GM21360 (cell line): ENCODE measurements at regions not wholly inside any gene's neighbourhood (a gene's known extent, or its start where the extent isn't known, plus 50 kb on each side); places are given as distances from the start of the nearest gene placed in this dataset.
"Not testable (repeated sequence)": the region's sequence is repeated elsewhere in the genome, so short reads cannot be mapped to it uniquely, and the experiment has no call there.

ENCODE experiments used
- ATAC-seq: cut with Tn5 transposase; IDR thresholded peaks from one replicate; pipeline ENCODE4 v1.9.1; 2021; ENCODE audit warnings: mild to moderate bottlenecking, moderate library complexity; ENCODE audit not compliant: unreplicated experiment

GRCh38 chr7:48992816-48993215 lies 68.5 kb downstream of the CDC14C start:
- ATAC-seq, result no peak

- ATAC-seq, result peak; percentile 100
These were observed 77.3 kb downstream of the CDC14C start for GRCh38 chr7:49001610-49002033.

DNA sequence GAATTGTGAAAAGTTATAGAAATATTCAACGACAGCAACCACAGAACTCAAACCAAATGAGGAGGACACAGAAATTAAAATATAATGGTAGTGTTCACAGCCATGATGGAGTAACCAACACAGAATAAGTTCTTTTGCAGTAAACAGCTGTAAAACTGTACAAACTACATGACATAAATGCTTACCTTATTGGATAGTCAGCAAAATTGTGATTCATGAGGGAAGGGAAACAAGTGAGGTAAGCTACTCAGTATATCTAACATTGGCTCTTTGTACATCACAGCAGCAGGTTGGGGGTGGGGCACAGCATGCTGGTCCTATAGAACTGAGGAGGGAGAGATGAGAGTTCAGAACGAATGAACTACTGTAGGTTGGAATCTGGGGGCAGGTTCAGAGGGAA lies 86.4 kb downstream of the CDC14C start:
- no peak for ATAC-seq

GRCh38 chr7:49014870-49015269 lies 90.5 kb downstream of the CDC14C start:
- no peak for ATAC-seq

GRCh38 chr7:49020145-49020544 lies 95.8 kb downstream of the CDC14C start:
- no peak for ATAC-seq

DNA sequence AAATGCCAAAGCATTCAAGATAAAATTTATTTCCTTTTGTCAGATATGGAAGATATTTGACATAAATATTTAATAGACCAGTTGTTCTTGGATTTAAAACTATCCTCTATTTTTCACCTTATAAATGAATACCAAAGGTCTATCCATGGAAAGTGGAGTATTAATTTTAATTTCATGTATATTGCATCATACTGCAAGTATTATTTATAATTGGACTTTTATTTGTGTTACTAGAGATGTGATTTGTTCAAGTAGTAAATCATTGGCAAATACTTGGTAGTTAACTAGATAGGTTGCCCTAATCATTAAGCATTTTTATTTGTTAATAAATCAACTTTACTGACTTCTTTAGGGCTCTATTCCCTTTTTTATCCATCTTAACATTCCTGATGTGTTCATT lies 98.1 kb downstream of the CDC14C start:
- ATAC-seq, result no peak

DNA sequence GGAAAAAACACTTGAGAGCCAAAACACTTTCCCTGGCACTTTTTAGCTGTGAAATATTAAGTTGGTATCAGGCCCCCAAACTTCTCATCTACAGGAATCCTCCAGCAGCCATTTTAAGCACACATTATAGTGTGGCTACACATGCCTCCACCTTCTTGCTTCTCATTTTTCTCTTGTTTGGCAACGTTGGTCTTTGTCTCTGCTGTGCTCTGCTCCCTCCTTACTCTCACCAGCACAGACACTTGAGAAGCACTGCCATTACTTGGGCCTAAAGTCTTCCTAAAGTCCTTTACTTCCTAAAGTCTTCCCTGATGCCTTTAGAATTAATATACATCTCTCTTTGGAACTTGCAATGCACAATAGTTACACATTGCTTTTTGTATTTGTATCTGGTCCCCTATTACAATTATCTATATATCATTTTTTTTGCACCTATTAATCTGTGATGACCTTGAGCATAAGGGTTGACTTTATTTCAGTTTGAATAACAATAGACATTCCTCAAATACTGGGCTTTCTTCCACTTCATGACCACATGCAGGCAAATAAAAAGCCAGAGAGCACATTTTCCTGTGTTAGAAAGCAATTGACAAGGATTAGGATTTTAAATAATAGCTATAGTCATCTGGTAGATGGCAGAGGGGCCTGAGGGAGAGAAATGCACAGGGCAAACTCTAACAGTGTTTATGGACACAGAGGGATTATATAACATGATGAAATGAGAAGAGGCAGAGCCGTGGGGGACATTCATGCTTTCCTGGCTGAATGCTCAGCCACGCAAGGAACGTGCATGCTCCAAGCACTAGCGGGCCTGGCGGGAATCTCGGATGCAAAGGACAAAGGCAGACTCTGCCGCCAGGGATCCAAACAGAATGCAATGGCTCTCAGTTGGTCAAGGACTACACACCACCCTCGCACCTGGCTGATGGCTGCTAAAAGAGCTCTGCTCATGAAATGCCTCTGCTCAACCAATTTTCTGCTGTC lies 99.3 kb downstream of the CDC14C start:
- no peak for ATAC-seq

DNA sequence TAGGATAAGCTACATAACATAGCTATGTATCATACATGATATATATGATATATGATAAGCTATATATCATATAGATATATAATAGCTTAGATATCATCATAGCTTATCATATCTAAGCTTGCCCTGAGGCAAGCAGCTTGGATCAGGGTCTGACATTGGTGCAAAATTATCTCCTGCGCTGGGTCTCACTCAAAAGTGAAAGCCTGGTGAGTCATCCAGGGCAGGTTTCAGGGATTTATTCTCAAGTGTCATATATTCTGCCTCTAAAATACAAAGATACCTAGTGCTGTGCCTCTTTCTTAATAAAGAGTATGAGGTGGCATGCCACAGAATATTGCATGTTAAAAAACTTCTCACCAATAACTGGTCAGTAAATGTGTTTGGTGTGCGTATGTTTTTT lies 105.9 kb downstream of the CDC14C start:
- no peak for ATAC-seq

GRCh38 chr7:49033140-49033539 lies 108.8 kb downstream of the CDC14C start:
- ATAC-seq, result not testable (repeated sequence)

- no peak for ATAC-seq
These were observed 113.2 kb downstream of the CDC14C start for GRCh38 chr7:49037346-49038210.

DNA sequence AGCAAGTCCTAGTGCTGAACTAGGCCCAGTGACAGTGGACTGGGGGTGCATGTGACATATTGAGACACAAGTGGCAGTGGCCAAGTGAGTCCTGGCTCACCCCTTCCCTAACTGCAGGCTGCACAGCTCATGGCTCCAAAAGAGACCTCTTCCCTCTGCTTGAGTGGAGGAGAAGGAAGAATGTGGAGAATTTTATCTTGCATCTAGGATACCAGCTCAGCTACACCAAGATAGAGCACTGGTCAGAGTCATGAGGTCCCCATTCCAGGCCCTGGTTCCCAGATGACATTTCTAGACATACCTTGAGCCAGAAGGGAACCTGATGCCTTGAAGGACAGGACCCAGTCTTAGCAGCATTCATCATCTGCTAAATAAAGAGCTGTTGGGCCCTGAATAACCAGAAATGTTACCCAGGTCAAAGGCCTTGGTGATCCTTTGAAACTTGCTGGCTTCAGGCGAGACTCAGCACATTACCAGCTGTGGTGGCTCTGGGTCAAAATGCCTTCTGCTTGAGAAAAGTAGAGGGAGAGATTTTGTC lies 114.5 kb downstream of the CDC14C start:
- ATAC-seq, result no peak

- no peak for ATAC-seq
These were observed 136.4 kb downstream of the CDC14C start for GRCh38 chr7:49060743-49061142.

- no peak for ATAC-seq
These were observed 150.2 kb downstream of the CDC14C start for GRCh38 chr7:49074538-49074937.

DNA sequence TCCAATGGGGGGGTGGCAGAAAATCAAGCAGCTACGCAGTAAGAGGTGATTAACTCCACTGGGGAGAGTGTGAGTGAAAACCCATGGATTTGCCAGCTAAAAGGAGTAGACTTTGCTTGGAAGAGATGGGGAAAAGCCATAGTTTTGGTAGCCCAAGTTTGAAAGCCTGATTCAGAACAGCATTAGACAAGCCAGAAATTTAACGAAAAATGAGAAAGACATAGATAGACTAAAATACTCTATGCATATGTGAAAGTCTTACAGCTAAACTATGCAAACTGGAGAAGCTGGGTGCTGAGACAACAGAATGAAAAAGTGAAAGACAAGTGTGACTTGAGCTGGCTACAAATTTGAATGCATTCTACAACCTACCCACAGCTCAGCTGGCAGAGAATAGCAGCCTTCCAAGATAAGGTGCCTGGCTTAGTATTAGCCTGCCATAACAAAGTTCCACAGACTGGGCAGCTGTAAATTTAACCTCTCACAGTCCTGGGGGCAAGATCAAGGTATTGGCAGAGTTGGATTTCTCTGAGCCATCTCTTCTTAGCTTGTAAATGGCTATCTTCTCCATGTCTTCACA lies 156.6 kb downstream of the CDC14C start:
- no peak for ATAC-seq

DNA sequence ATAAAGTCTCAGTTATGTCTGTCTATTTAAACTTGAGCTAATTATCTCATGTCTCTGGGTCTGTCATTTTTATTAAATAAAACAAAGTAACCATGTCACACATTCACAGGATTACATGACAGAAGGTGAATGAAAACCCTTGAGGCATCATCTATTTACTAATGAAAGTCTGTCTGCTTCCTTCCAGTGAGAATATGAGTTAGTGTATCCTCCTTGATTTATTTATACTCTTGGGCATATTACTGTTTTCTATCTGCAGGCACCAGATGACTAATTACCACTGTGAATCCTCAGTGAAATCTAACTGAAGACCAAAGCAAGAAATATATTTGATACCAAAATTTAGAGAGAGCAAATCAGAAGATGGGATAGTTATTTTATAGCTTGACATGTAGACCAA lies 163.7 kb downstream of the CDC14C start:
- ATAC-seq, result no peak

DNA sequence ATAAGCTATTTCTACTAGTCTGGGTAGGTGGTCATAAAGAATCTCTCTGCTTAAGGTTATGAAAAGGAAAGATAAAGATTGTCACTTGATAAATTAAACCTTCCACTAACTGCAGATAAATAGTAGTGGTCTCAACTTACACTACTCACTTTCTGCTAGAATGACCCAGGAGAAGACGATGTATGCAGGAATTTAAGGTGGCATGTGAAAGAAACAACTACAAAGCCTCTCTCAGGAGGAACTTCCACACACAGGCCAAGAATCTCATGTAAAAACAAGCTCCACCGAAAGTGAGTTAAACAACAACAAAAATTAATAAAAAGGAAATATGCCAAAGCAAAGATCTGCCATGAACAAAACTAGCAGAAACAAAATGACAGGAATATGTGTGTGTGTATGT lies 165.4 kb downstream of the CDC14C start:
- no peak for ATAC-seq

GRCh38 chr7:49091089-49091488 lies 166.7 kb downstream of the CDC14C start:
- ATAC-seq, result no peak

- no peak for ATAC-seq
These were observed 167.2 kb downstream of the CDC14C start for GRCh38 chr7:49091519-49091918.

GRCh38 chr7:49093218-49093617 lies 168.9 kb downstream of the CDC14C start:
- no peak for ATAC-seq

- no peak for ATAC-seq
These were observed 170.5 kb downstream of the CDC14C start for GRCh38 chr7:49094866-49095265.
